ENCODE measurements at regions not wholly inside any gene's neighbourhood (a gene's known extent, or its start where the extent isn't known, plus 50 kb on each side); places are given as distances from the start of the nearest gene placed in this dataset.

- intact Hi-C loops (cut with micrococcal nuclease) (loop anchor here (1.0 to 5.0 kb wide), 7 partner anchors 61 to 1070 kb away; partner anchors contain the start of gene NFE2L3), dilution Hi-C loops (cut with MboI; ENCODE audit: extremely low pct_ligation_motif_present, low sequenced_read_pairs) (no loop called here)
- Histone ChIP-seq H3K9ac (replicated peaks; ENCODE audit: extremely low read depth, insufficient read depth, low read length) (no peak overlapping the region), H3K4me3 (replicated peaks in 1 of 3; ENCODE audit: insufficient read depth in 1 of 3, low read depth in 1 of 3, low read length in 3 of 3) (no peak overlapping the region), H3K27me3 (ENCODE audit: control insufficient read depth in 2 of 2, insufficient read depth in 2 of 2, low read length in 2 of 2) (peaks cover 0 to 3% of the 10 kb centered on the region in 2 experiments), H2AFZ (ENCODE audit: low read depth, low read length) (no peak overlapping the region), H3K9me3 (replicated peaks; ENCODE audit: control insufficient read depth, insufficient read depth, low read length) (no peaks in the 10 kb centered on the region), H4K20me1 (replicated peaks; ENCODE audit: control insufficient read depth, extremely low read depth, insufficient read depth, low read length) (no peaks in the 10 kb centered on the region), H3K9me1 (replicated peaks; ENCODE audit: control insufficient read depth, extremely low read depth, insufficient read depth, low read length) (no peaks in the 10 kb centered on the region), H3K36me3 (ENCODE audit: control insufficient read depth in 2 of 2, extremely low read depth in 1 of 2, insufficient read depth in 2 of 2, low read length in 2 of 2) (no peaks in the 10 kb centered on the region), H3K27ac (ENCODE audit: insufficient read depth, low read depth, low read length) (no peak overlapping the region), H3K79me2 (ENCODE audit: control insufficient read depth, insufficient read depth, low read length) (no peaks in the 10 kb centered on the region), H3K4me1 (ENCODE audit: control insufficient read depth, extremely low read depth, insufficient read depth, low read length) (no peaks in the 10 kb centered on the region), H3K4me2 (ENCODE audit: insufficient read depth, low read length) (peak overlapping the region; percentile 52)
- POLR2A ChIA-PET, result no interaction called here
- CTCF ChIA-PET, result interaction anchor here (0.6 to 12.0 kb wide), 48 partner anchors 9 to 1066 kb away, joined by 3 to 233 read pairs (median 5); partner anchors contain the start of genes HNRNPA2B1, HOXA7 and NFE2L3
- DNase-seq (ENCODE audit: low read depth, low spot score) (peak; percentile 74), FAIRE-seq (peak; percentile 75)
- BruUV-seq (replicated peaks), result no TSS peak
- TF ChIP-seq GATA2 (IDR thresholded peaks at IDR 0.05; ENCODE audit: insufficient read depth, insufficient read length, low read depth, low read length), result no peak
- no peak for TF ChIP-seq POLR2AphosphoS5 (IDR thresholded peaks at IDR 0.05; ENCODE audit: insufficient read depth, low read depth, low read length)
- TF ChIP-seq EZH2 (IDR thresholded peaks at IDR 0.05; ENCODE audit: borderline replicate concordance, low read depth, low read length, severe bottlenecking), result no peak
- TF ChIP-seq CTCF (IDR thresholded peaks at IDR 0.05; ENCODE audit: extremely low read depth in 1 of 2, insufficient read depth in 1 of 2, low read depth in 1 of 2, low read length in 2 of 2), result peak; percentile 54 to 62
- TF ChIP-seq MYC (IDR thresholded peaks at IDR 0.05; ENCODE audit: low read depth, low read length), result no peak
- TF ChIP-seq FOS (IDR thresholded peaks at IDR 0.05; ENCODE audit: borderline replicate concordance, insufficient read depth, low read length), result no peak
- TF ChIP-seq JUN (IDR thresholded peaks at IDR 0.05; ENCODE audit: borderline replicate concordance, insufficient read depth, insufficient read length, low read depth), result no peak
These were observed 61.0 kb upstream of the NFE2L3 start for GRCh38 chr7:26090927-26091519.
